CD4-positive, CD25-positive, alpha-beta regulatory T cell (primary cell): ENCODE measurements at regions not wholly inside any gene's neighbourhood (a gene's known extent, or its start where the extent isn't known, plus 50 kb on each side); places are given as distances from the start of the nearest gene placed in this dataset.
"Not testable (repeated sequence)": the region's sequence is repeated elsewhere in the genome, so short reads cannot be mapped to it uniquely, and the experiment has no call there.

Experiments used
- ATAC-seq, 2 donors: fragments of 150-1000 bp; cut with Tn5 transposase; one replicate each; pipeline ENCODE4 v1.10.0; 2021; ENCODE audit warnings: low read depth in 2 of 2, moderate number of reproducible peaks in 2 of 2, moderate library complexity in 1 of 2
- DNase-seq, 3 donors: peaks; one replicate each; pipeline versions ENCODE4 v3.0.0 to v3.0.0-alpha.2; 2012 to 2022; ENCODE audit warnings: mixed read lengths in 1 of 3
- H3K27ac ChIP-seq: one replicate; pipeline ENCODE4 v1.7.0; 2013; ENCODE audit warnings: mild to moderate bottlenecking, low read length; ENCODE audit not compliant: insufficient read depth, poor library complexity, severe bottlenecking
- H3K27me3 ChIP-seq: one replicate; pipeline ENCODE4 v1.7.0; 2013; ENCODE audit warnings: low read length; ENCODE audit not compliant: control insufficient read depth, insufficient read depth
- H3K36me3 ChIP-seq: one replicate; pipeline ENCODE4 v1.7.0; 2013; ENCODE audit warnings: mild to moderate bottlenecking, low read length, moderate library complexity; ENCODE audit not compliant: control insufficient read depth, insufficient read depth
- H3K4me1 ChIP-seq: 2 replicates; pipeline ENCODE4 v1.7.0; 2013; ENCODE audit warnings: mild to moderate bottlenecking, low read length; ENCODE audit not compliant: insufficient read depth, control insufficient read depth, poor library complexity, severe bottlenecking
- H3K4me3 ChIP-seq: one replicate; pipeline ENCODE4 v1.7.0; 2013; ENCODE audit warnings: low read depth, mild to moderate bottlenecking, low read length, moderate library complexity
- H3K9me3 ChIP-seq, 2 experiments: 1 replicate in 1 of 2; 2 replicates in 1 of 2; pipeline ENCODE4 v1.7.0; 2013; ENCODE audit warnings: low read length in 2 of 2, mild to moderate bottlenecking in 1 of 2, moderate library complexity in 1 of 2; ENCODE audit not compliant: control insufficient read depth in 2 of 2
- H3K27ac Mint-ChIP-seq, 3 donors: one replicate each; pipeline ENCODE4 v1.8.0; 2020 to 2022; ENCODE audit warnings: mild to moderate bottlenecking in 3 of 3, mixed read lengths in 3 of 3, moderate library complexity in 2 of 3
- H3K27me3 Mint-ChIP-seq: one replicate; pipeline ENCODE4 v1.8.0; 2022; ENCODE audit warnings: mild to moderate bottlenecking, mixed read lengths
- H3K36me3 Mint-ChIP-seq: one replicate; pipeline ENCODE4 v1.8.0; 2020; ENCODE audit warnings: mixed read lengths
- H3K4me1 Mint-ChIP-seq, 4 donors: one replicate each; pipeline ENCODE4 v1.8.0; 2020 to 2022; ENCODE audit warnings: mixed read lengths in 4 of 4, mild to moderate bottlenecking in 1 of 4
- H3K4me3 Mint-ChIP-seq, 4 donors: one replicate each; pipeline ENCODE4 v1.8.0; 2020 to 2022; ENCODE audit warnings: mild to moderate bottlenecking in 4 of 4, mixed read lengths in 4 of 4, moderate library complexity in 3 of 4
- H3K9me3 Mint-ChIP-seq, 7 donors: one replicate each; pipeline ENCODE4 v1.8.0; 2020 to 2022; ENCODE audit warnings: mixed read lengths in 7 of 7, mild to moderate bottlenecking in 3 of 7, moderate library complexity in 2 of 7

- Histone ChIP-seq H3K36me3 (no peaks in the 10 kb centered on the region), H3K4me1 (no peaks in the 10 kb centered on the region), H3K27me3 (peaks cover 3% of the 10 kb centered on the region), H3K4me3 (no peak overlapping the region), H3K27ac (no peak overlapping the region), H3K9me3 (no peaks in the 10 kb centered on the region)
- ATAC-seq (no peak), DNase-seq (no peak)
- Mint-ChIP-seq H3K9me3 (no peaks in the 10 kb centered on the region), H3K36me3 (no peaks in the 10 kb centered on the region), H3K4me1 (peaks cover 0 to 4% (median 1%) of the 10 kb centered on the region in 4 donors), H3K27me3 (peaks cover 18% of the 10 kb centered on the region), H3K4me3 (no peak overlapping the region), H3K27ac (no peak overlapping the region)
Measured at GRCh38 chr18:49693717-49694005, 119.7 kb downstream of the ACAA2 start.

- Mint-ChIP-seq H3K4me1 (peaks cover 0 to 4% (median 1%) of the 10 kb centered on the region in 4 donors), H3K4me3 (no peak overlapping the region), H3K27me3 (peaks cover 18% of the 10 kb centered on the region), H3K9me3 (no peaks in the 10 kb centered on the region), H3K36me3 (no peaks in the 10 kb centered on the region), H3K27ac (no peak overlapping the region)
- peaks cover 3% of the 10 kb centered on the region for H3K27me3 ChIP-seq
- no peaks in the 10 kb centered on the region for H3K4me1 ChIP-seq
- no peaks in the 10 kb centered on the region for H3K9me3 ChIP-seq
- DNase-seq (no peak), ATAC-seq (no peak)
- H3K36me3 ChIP-seq, result no peaks in the 10 kb centered on the region
- no peak overlapping the region for H3K27ac ChIP-seq
- no peak overlapping the region for H3K4me3 ChIP-seq
Measured at GRCh38 chr18:49692906-49693716, 120.2 kb downstream of the ACAA2 start.

- Histone ChIP-seq H3K4me3 (no peak overlapping the region), H3K36me3 (no peaks in the 10 kb centered on the region), H3K27me3 (peaks cover 3% of the 10 kb centered on the region), H3K4me1 (no peaks in the 10 kb centered on the region), H3K27ac (no peak overlapping the region), H3K9me3 (no peaks in the 10 kb centered on the region)
- Mint-ChIP-seq H3K4me3 (no peak overlapping the region), H3K9me3 (no peaks in the 10 kb centered on the region), H3K4me1 (peaks cover 0 to 4% (median 1%) of the 10 kb centered on the region in 4 donors), H3K27me3 (peaks cover 9% of the 10 kb centered on the region), H3K27ac (no peak overlapping the region), H3K36me3 (no peaks in the 10 kb centered on the region)
- ATAC-seq (no peak), DNase-seq (no peak)
Measured at GRCh38 chr18:49691177-49691608, 122.1 kb downstream of the ACAA2 start.

GRCh38 chr18:49690312-49690711, 123.0 kb downstream of the ACAA2 start:
- Histone ChIP-seq H3K36me3 (no peaks in the 10 kb centered on the region), H3K27ac (no peak overlapping the region), H3K27me3 (peaks cover 3% of the 10 kb centered on the region), H3K4me3 (no peak overlapping the region), H3K9me3 (no peaks in the 10 kb centered on the region), H3K4me1 (no peaks in the 10 kb centered on the region)
- DNase-seq (no peak), ATAC-seq (no peak)
- Mint-ChIP-seq H3K27me3 (peaks cover 4% of the 10 kb centered on the region), H3K36me3 (no peaks in the 10 kb centered on the region), H3K9me3 (no peaks in the 10 kb centered on the region), H3K4me3 (no peak overlapping the region), H3K4me1 (peaks cover 0 to 4% (median 1%) of the 10 kb centered on the region in 4 donors), H3K27ac (no peak overlapping the region)

- Histone ChIP-seq H3K27me3 (peaks cover 2% of the 10 kb centered on the region), H3K4me1 (no peaks in the 10 kb centered on the region), H3K36me3 (no peaks in the 10 kb centered on the region), H3K27ac (no peak overlapping the region), H3K4me3 (no peak overlapping the region), H3K9me3 (no peaks in the 10 kb centered on the region)
- DNase-seq, result no peak
- ATAC-seq, result no peak
- Mint-ChIP-seq H3K4me1 (no peaks in the 10 kb centered on the region), H3K4me3 (no peak overlapping the region), H3K27me3 (peaks cover 8% of the 10 kb centered on the region), H3K27ac (peak overlapping the region in 1 of 3 donors; percentile 54), H3K36me3 (no peaks in the 10 kb centered on the region), H3K9me3 (peaks cover 0 to 6% (median 0%) of the 10 kb centered on the region in 7 donors)
Measured at GRCh38 chr18:49685231-49685942, 123.5 kb downstream of the LIPG start.

GRCh38 chr18:49682803-49683190, 120.9 kb downstream of the LIPG start:
- H3K36me3 ChIP-seq, H3K36me3 Mint-ChIP-seq, H3K4me3 Mint-ChIP-seq, H3K9me3 ChIP-seq, ATAC-seq, DNase-seq, H3K4me1 ChIP-seq, H3K27ac ChIP-seq, H3K4me3 ChIP-seq, H3K27ac Mint-ChIP-seq, H3K27me3 ChIP-seq, H3K9me3 Mint-ChIP-seq, H3K4me1 Mint-ChIP-seq: not testable (repeated sequence)
- peaks cover 11% of the 10 kb centered on the region for H3K27me3 Mint-ChIP-seq

- peaks cover 0 to 6% (median 0%) of the 10 kb centered on the region in 7 donors for H3K9me3 Mint-ChIP-seq
- H3K4me3 Mint-ChIP-seq, result no peak overlapping the region
- DNase-seq, result no peak
- no peaks in the 10 kb centered on the region for H3K9me3 ChIP-seq
- H3K27ac Mint-ChIP-seq, result no peak overlapping the region
- no peak for ATAC-seq
- H3K36me3 ChIP-seq, result no peaks in the 10 kb centered on the region
- peaks cover 2% of the 10 kb centered on the region for H3K27me3 ChIP-seq
- no peak overlapping the region for H3K4me3 ChIP-seq
- peaks cover 13% of the 10 kb centered on the region for H3K27me3 Mint-ChIP-seq
- H3K4me1 Mint-ChIP-seq, result no peaks in the 10 kb centered on the region
- H3K4me1 ChIP-seq, result no peaks in the 10 kb centered on the region
- H3K27ac ChIP-seq, result no peak overlapping the region
- no peaks in the 10 kb centered on the region for H3K36me3 Mint-ChIP-seq
Measured at GRCh38 chr18:49682173-49682802, 120.4 kb downstream of the LIPG start.
